MCF 10A (cell line): ENCODE measurements at regions not wholly inside any gene's neighbourhood (a gene's known extent, or its start where the extent isn't known, plus 50 kb on each side); places are given as distances from the start of the nearest gene placed in this dataset.
"Not testable (repeated sequence)": the region's sequence is repeated elsewhere in the genome, so short reads cannot be mapped to it uniquely, and the experiment has no call there.

Source experiments
- BruUV-seq: library from RNA; stranded (reverse); fragments of 400-500 nt; replicated peaks from 2 replicates; lab custom pipeline; 2021; lab: Mats Ljungman, UMichigan
- CTCF ChIA-PET: fragments of 300-600 bp; sonication (Branson Sonifier 250); formaldehyde crosslinking; extraction: SDS; loops from one replicate; lab custom pipeline; 2021; ENCODE audit warnings: antibody characterized with exemption, inconsistent platforms; lab: Yijun Ruan, JAX
- POLR2A ChIA-PET: fragments of 300-600, 350-650 bp; sonication (Branson Sonifier 250); formaldehyde crosslinking; extraction: SDS; loops from one replicate; lab custom pipeline; 2020; ENCODE audit warnings: antibody characterized with exemption, inconsistent platforms; lab: Yijun Ruan, JAX
- DNase-seq: peaks from one replicate; pipeline ENCODE4 v3.0.0-alpha.2; 2018; ENCODE audit not compliant: unreplicated experiment
- H3K27ac Mint-ChIP-seq: one replicate; pipeline ENCODE4 v1.8.0; 2022; ENCODE audit warnings: mild to moderate bottlenecking, low read depth, mixed read lengths; ENCODE audit not compliant: unreplicated experiment
- H3K27me3 Mint-ChIP-seq: one replicate; pipeline ENCODE4 v1.8.0; 2022; ENCODE audit warnings: mixed read lengths; ENCODE audit not compliant: insufficient read depth, unreplicated experiment
- H3K36me3 Mint-ChIP-seq: one replicate; pipeline ENCODE4 v1.8.0; 2022; ENCODE audit warnings: mild to moderate bottlenecking, moderate library complexity, mixed read lengths; ENCODE audit not compliant: insufficient read depth, unreplicated experiment
- H3K4me1 Mint-ChIP-seq: one replicate; pipeline ENCODE4 v1.8.0; 2022; ENCODE audit warnings: mixed read lengths; ENCODE audit not compliant: insufficient read depth, unreplicated experiment
- H3K4me3 Mint-ChIP-seq: one replicate; pipeline ENCODE4 v1.8.0; 2022; ENCODE audit warnings: mild to moderate bottlenecking, moderate library complexity, mixed read lengths; ENCODE audit not compliant: unreplicated experiment
- H3K9me3 Mint-ChIP-seq: one replicate; pipeline ENCODE4 v1.8.0; 2022; ENCODE audit warnings: mixed read lengths; ENCODE audit not compliant: unreplicated experiment
- intact Hi-C: fragments of 100-400 bp; cut with micrococcal nuclease; formaldehyde crosslinking; loops from 2 replicates; pipeline ENCODE4 v1.14.1; 2022
- TF ChIP-seq, protein P1 (sequence below): fragments of 200-600 bp; IDR thresholded peaks from one replicate; pipeline ENCODE4 v1.8.0; 2022; ENCODE audit warnings: antibody characterized with exemption, mild to moderate bottlenecking; ENCODE audit not compliant: unreplicated experiment

DNA sequence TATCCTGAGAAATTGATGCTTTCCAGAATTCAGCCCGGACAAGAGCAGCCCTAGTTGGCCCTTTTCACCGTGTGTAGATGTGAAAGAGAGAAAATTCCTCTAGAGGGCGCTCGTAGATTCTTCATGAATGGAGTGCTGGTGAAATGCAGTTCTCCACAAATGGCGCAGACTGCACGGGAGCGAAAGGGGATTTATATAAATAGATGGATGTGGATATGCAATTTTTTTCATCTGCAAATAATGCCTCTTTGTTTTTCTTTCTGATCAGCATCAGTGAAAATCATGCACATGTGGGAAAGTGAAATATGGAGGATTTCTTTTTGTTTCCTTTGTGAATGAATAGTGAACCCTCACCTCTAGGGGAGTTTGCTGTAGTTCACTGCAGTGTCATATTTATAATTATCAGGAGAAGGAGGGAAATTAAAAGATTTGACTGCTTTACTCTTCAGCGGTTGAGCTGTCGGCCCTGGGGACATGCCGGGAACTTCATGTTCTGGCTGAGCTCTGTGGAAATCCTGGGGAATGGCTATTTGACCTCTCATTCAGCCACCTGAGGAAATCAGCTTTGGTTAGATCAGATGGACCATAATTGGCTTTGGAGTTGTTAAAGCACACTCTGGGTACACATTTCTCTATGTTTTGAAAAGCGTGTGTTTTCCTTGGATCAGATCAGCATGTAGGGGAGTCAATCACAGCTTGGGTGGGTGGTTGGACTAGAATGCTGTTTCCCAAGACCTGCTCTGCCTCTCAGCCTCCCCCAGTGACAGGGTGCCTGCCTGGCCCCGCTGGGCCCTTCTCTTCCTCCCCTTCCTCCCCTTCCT, 115.0 kb upstream of the SHISA3 start:
- no peak overlapping the region for H3K27ac Mint-ChIP-seq
- CTCF ChIA-PET, result interaction anchor here (0.6 to 7.3 kb wide), 37 partner anchors 8 to 1546 kb away, joined by 3 to 82 read pairs (median 4); no protein-coding TSS in a partner anchor
- BruUV-seq, result no TSS peak
- POLR2A ChIA-PET, result interaction anchor here (0.9 to 1.4 kb wide), 3 partner anchors 22 to 237 kb away, joined by 3 to 5 read pairs (median 4); no protein-coding TSS in a partner anchor
- no peaks in the 10 kb centered on the region for H3K4me1 Mint-ChIP-seq
- H3K36me3 Mint-ChIP-seq, result no peaks in the 10 kb centered on the region
- H3K9me3 Mint-ChIP-seq, result no peaks in the 10 kb centered on the region
- intact Hi-C loops, result loop anchor here (1.0 to 10.0 kb wide), 5 partner anchors 89 to 683 kb away; partner anchors contain the start of gene SLC30A9
- no peak overlapping the region for H3K4me3 Mint-ChIP-seq
- DNase-seq, result peak; percentile 86
- H3K27me3 Mint-ChIP-seq, result no peaks in the 10 kb centered on the region
- TF ChIP-seq, protein P1, sequence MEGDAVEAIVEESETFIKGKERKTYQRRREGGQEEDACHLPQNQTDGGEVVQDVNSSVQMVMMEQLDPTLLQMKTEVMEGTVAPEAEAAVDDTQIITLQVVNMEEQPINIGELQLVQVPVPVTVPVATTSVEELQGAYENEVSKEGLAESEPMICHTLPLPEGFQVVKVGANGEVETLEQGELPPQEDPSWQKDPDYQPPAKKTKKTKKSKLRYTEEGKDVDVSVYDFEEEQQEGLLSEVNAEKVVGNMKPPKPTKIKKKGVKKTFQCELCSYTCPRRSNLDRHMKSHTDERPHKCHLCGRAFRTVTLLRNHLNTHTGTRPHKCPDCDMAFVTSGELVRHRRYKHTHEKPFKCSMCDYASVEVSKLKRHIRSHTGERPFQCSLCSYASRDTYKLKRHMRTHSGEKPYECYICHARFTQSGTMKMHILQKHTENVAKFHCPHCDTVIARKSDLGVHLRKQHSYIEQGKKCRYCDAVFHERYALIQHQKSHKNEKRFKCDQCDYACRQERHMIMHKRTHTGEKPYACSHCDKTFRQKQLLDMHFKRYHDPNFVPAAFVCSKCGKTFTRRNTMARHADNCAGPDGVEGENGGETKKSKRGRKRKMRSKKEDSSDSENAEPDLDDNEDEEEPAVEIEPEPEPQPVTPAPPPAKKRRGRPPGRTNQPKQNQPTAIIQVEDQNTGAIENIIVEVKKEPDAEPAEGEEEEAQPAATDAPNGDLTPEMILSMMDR, result peak; percentile 82

DNA sequence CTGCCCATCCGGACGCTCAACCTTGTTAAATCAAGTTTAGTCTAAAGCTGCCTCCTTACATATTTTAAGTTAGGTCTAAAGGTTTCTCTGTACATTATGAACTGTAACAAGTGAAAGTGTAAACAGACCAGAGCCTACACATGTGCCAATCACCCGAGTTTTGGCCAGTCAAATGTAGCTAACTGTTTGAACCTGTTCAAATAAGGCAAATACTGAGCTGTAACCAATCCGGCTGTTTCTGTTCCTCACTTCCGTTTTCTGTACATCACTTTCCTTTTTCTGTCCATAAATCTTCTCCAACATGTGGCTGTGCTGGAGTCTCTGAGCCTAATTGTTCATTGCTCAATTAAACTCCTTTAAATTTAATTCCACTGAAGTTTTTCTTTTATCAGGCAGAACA, 113.3 kb upstream of the SHISA3 start:
- TF ChIP-seq, protein P1, result no peak
- Mint-ChIP-seq H3K9me3 (no peaks in the 10 kb centered on the region), H3K4me3 (no peak overlapping the region), H3K27me3 (no peaks in the 10 kb centered on the region), H3K36me3 (no peaks in the 10 kb centered on the region), H3K4me1 (no peaks in the 10 kb centered on the region), H3K27ac (no peak overlapping the region)
- ChIA-PET CTCF (interaction anchor here (0.6 to 7.3 kb wide), 9 partner anchors 9 to 248 kb away, joined by 3 to 82 read pairs (median 4); no protein-coding TSS in a partner anchor), POLR2A (interaction anchor here (0.6 kb wide), 1 partner anchor 524 kb away, joined by 3 read pairs; no protein-coding TSS in a partner anchor)
- BruUV-seq, result no TSS peak
- no peak for DNase-seq
- intact Hi-C loops, result loop anchor here (10.0 kb wide), 2 partner anchors 289 to 581 kb away; partner anchors contain the start of gene SLC30A9

DNA sequence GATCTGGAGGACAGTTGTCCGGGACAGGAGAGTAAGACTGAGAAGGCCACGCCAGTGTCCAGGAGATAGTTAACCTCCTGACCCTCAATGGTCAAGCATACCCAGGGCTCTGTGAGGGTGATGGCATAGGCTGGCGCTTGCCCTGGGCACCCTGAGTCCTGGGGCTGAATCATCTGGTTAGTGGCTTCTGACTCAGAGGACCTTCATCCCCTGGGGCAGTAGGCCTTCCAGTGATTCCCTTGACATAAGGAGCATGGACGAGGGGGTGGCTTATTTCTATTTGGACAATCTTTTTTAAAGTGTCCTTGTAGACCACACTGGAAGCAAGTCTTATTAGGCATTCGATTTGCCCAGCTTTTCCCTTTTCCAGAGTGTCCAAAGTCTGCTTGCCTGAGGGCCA, 108.4 kb upstream of the SHISA3 start:
- POLR2A ChIA-PET, H3K9me3 Mint-ChIP-seq, H3K27me3 Mint-ChIP-seq, H3K4me1 Mint-ChIP-seq, BruUV-seq, H3K36me3 Mint-ChIP-seq, H3K27ac Mint-ChIP-seq, H3K4me3 Mint-ChIP-seq: not testable (repeated sequence)
- peak; percentile 15 for DNase-seq
- intact Hi-C loops, result loop anchor here (10.0 kb wide), 2 partner anchors 294 to 576 kb away; partner anchors contain the start of gene SLC30A9
- CTCF ChIA-PET, result interaction anchor here (0.6 kb wide), 1 partner anchor 1224 kb away, joined by 4 read pairs; no protein-coding TSS in a partner anchor

DNA sequence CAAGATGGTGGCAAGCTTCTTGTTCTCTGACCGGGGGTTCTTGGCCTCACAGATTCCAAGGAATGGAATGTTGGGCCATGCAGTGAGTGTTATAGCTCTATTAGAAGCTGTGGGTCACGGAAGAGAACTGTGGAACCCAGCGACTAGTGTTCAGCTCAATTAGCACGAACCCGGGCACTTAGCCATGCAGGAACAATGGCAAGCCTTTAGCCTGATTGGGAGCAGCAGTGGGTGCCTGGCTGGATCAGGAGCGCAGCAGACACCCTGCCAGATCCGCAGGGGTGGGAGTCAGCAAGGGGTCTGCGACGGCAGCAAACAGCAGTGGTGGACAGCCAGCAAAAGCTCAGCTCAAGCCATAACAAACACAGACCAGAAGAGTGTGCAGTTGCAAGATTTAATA, 105.1 kb upstream of the SHISA3 start:
- H3K27me3 Mint-ChIP-seq, DNase-seq, intact Hi-C loops, H3K4me3 Mint-ChIP-seq, H3K36me3 Mint-ChIP-seq, H3K4me1 Mint-ChIP-seq, BruUV-seq, H3K27ac Mint-ChIP-seq, POLR2A ChIA-PET, H3K9me3 Mint-ChIP-seq: not testable (repeated sequence)
- CTCF ChIA-PET, result interaction anchor here (0.6 to 1.0 kb wide), 4 partner anchors 10 to 630 kb away, joined by 3 to 9 read pairs (median 3); no protein-coding TSS in a partner anchor
